Testis (tissue), 2 donors: ENCODE measurements at regions not wholly inside any gene's neighbourhood (a gene's known extent, or its start where the extent isn't known, plus 50 kb on each side); places are given as distances from the start of the nearest gene placed in this dataset.

Experiments used
- CTCF ChIP-seq, 3 experiments: fragments of 450-650 bp in 2 of 3; fragments of 200-600 bp in 1 of 3; sonication (generic) in 1 of 3; IDR thresholded peaks; one replicate each; pipeline ENCODE4 v1.5.1; 2016 to 2019; ENCODE audit warnings: antibody characterized with exemption in 3 of 3, mild to moderate bottlenecking in 2 of 3, moderate library complexity in 1 of 3
- POLR2A ChIP-seq: fragments of 450-650 bp; IDR thresholded peaks from one replicate; pipeline ENCODE4 v1.6.1; 2017; ENCODE audit warnings: antibody characterized with exemption, mild to moderate bottlenecking, moderate library complexity

- TF ChIP-seq CTCF (IDR thresholded peaks at IDR 0.05) (no peak), POLR2A (no peak)
Observed at GRCh38 chr20:12095180-12095920, 177.7 kb downstream of the BTBD3 start.
